HL-60 (cell line): ENCODE measurements at regions not wholly inside any gene's neighbourhood (a gene's known extent, or its start where the extent isn't known, plus 50 kb on each side); places are given as distances from the start of the nearest gene placed in this dataset.

ENCODE experiments used
- DNase-seq, 2 experiments: peaks; one replicate each; pipeline ENCODE4 v3.0.0-alpha.2; 2010 to 2020; ENCODE audit warnings: low read depth in 1 of 2, low spot score in 1 of 2
- H3K27ac ChIP-seq: fragments of 250-450 bp; sonication (Bioruptor Pico); replicated peaks from 2 replicates; pipeline ENCODE4 v1.5.1; 2020; ENCODE audit warnings: mild to moderate bottlenecking, moderate library complexity
- H3K27me3 ChIP-seq: fragments of 250-450 bp; sonication (Bioruptor Pico); 2 replicates; pipeline ENCODE4 v1.5.1; 2021; ENCODE audit warnings: mild to moderate bottlenecking, moderate library complexity; ENCODE audit not compliant: insufficient read depth, poor library complexity, severe bottlenecking
- H3K4me3 ChIP-seq: replicated peaks from 2 replicates; pipeline ENCODE4 v1.5.1; 2011; ENCODE audit warnings: mild to moderate bottlenecking, control low read depth, low read length; ENCODE audit not compliant: insufficient read depth
- GABPA ChIP-seq: IDR thresholded peaks from 2 replicates; pipeline ENCODE4 v1.6.1; 2012; ENCODE audit warnings: low read depth
- POLR2AphosphoS5 ChIP-seq: IDR thresholded peaks from 2 replicates; pipeline ENCODE4 v1.6.1; 2012; ENCODE audit warnings: low read depth
- SPI1 ChIP-seq: IDR thresholded peaks from 2 replicates; pipeline ENCODE4 v1.6.1; 2012; ENCODE audit warnings: low read depth, mild to moderate bottlenecking, borderline replicate concordance
- TF ChIP-seq, protein P1 (sequence below): IDR thresholded peaks from one replicate; pipeline ENCODE4 v1.5.1; 2011; ENCODE audit warnings: low read length, control low read depth, inconsistent platforms; ENCODE audit not compliant: insufficient read depth
- TF ChIP-seq, protein P2 (sequence below): IDR thresholded peaks from 2 replicates; pipeline ENCODE4 v1.6.1; 2012; ENCODE audit warnings: low read depth; ENCODE audit not compliant: insufficient replicate concordance

DNA sequence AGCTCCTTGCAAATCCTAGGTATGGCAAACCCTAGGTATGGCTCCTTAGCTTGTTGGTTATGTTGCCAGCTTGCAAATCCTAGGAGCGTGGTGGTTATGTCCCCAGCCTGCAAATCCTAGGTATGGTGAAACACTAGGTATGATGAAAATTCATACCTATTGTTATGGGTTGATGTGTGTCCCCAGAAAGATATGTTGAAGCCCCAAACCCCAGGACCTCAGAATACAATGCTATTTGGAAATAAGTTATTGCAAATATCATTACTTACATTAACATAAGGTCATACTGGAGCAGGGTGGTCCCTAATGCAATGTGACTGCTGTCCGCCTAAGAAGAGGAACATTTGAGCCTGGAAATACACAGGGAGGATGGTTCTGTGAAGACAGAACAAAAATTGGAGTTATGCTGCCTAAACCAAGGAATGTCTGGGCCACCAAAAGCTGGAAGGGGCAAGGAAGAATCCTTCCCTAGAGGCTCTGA, 220.8 kb downstream of the MYCN start:
- H3K4me3 ChIP-seq = no peak overlapping the region
- no peak overlapping the region for H3K27ac ChIP-seq
- H3K27me3 ChIP-seq = no peaks in the 10 kb centered on the region
- TF ChIP-seq, protein P1, sequence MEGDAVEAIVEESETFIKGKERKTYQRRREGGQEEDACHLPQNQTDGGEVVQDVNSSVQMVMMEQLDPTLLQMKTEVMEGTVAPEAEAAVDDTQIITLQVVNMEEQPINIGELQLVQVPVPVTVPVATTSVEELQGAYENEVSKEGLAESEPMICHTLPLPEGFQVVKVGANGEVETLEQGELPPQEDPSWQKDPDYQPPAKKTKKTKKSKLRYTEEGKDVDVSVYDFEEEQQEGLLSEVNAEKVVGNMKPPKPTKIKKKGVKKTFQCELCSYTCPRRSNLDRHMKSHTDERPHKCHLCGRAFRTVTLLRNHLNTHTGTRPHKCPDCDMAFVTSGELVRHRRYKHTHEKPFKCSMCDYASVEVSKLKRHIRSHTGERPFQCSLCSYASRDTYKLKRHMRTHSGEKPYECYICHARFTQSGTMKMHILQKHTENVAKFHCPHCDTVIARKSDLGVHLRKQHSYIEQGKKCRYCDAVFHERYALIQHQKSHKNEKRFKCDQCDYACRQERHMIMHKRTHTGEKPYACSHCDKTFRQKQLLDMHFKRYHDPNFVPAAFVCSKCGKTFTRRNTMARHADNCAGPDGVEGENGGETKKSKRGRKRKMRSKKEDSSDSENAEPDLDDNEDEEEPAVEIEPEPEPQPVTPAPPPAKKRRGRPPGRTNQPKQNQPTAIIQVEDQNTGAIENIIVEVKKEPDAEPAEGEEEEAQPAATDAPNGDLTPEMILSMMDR = no peak
- TF ChIP-seq SPI1 = no peak
- DNase-seq = no peak

DNA sequence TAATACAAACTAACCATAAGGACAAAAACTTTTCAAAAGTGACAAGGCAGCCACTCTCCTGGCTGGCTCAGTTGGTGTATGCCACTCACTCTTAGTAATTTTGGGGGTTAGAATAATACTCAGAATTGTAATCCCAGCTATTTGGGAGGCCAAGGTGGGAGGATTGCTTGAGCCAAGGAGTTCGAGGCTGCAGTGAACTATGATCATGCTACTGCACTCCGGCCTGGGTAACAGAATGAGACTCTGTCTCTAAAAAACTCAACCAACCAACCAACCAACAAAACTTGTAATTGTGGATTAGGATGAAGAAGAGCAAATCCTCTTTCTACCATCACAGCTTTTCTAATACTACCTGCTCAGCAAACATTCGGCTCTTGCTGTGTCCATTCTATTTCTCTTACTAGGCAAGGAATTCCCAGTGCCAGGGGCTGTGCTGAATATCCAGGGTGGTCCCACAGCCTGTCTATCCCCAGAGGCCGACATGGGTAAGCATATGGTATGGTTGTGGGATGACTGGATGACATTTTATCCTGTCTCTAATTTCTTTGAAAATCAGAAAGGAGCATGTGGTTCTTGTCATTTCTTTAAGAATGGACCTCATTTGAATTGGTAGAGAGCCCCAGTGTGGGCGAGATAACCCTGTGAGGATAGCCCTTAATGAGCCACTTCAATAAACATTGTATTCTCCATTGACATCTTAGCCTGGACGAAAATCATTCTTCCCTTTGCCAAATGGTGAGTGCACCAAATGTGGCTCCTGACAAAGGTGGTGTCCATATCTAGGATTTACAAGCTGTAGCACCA, 220.1 kb downstream of the MYCN start:
- no peak overlapping the region for H3K4me3 ChIP-seq
- H3K27ac ChIP-seq = no peak overlapping the region
- TF ChIP-seq GABPA (no peak), SPI1 (no peak), POLR2AphosphoS5 (no peak)
- TF ChIP-seq, protein P2, sequence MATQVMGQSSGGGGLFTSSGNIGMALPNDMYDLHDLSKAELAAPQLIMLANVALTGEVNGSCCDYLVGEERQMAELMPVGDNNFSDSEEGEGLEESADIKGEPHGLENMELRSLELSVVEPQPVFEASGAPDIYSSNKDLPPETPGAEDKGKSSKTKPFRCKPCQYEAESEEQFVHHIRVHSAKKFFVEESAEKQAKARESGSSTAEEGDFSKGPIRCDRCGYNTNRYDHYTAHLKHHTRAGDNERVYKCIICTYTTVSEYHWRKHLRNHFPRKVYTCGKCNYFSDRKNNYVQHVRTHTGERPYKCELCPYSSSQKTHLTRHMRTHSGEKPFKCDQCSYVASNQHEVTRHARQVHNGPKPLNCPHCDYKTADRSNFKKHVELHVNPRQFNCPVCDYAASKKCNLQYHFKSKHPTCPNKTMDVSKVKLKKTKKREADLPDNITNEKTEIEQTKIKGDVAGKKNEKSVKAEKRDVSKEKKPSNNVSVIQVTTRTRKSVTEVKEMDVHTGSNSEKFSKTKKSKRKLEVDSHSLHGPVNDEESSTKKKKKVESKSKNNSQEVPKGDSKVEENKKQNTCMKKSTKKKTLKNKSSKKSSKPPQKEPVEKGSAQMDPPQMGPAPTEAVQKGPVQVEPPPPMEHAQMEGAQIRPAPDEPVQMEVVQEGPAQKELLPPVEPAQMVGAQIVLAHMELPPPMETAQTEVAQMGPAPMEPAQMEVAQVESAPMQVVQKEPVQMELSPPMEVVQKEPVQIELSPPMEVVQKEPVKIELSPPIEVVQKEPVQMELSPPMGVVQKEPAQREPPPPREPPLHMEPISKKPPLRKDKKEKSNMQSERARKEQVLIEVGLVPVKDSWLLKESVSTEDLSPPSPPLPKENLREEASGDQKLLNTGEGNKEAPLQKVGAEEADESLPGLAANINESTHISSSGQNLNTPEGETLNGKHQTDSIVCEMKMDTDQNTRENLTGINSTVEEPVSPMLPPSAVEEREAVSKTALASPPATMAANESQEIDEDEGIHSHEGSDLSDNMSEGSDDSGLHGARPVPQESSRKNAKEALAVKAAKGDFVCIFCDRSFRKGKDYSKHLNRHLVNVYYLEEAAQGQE = no peak
- TF ChIP-seq, protein P1 = no peak
- no peak for DNase-seq
- H3K27me3 ChIP-seq = no peaks in the 10 kb centered on the region

DNA sequence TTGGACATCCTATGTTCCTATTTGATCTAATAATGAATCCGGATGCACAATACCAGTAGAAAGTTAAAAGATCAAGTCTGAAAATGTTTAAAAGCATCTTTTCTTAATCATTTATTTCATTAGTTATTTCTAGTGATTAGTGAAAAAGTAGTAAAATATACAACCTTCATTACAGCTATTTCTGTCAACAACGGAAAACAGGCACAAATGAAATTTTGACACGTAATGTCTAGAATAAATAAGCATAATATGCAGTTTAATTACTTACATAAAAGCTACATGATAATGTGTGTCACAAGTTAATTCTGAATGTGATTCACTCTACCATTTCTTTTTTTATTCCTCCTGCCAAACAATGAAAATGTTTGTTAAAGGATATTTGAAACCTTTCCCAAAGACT, 216.1 kb downstream of the MYCN start:
- DNase-seq = no peak
- no peaks in the 10 kb centered on the region for H3K27me3 ChIP-seq
- TF ChIP-seq, protein P2 = no peak
- TF ChIP-seq POLR2AphosphoS5 (no peak), GABPA (no peak), SPI1 (no peak)
- TF ChIP-seq, protein P1 = no peak
- no peak overlapping the region for H3K4me3 ChIP-seq
- no peak overlapping the region for H3K27ac ChIP-seq
